WERI-Rb-1 (cell line): ENCODE measurements at regions not wholly inside any gene's neighbourhood (a gene's known extent, or its start where the extent isn't known, plus 50 kb on each side); places are given as distances from the start of the nearest gene placed in this dataset.

Experiments used
- DNase-seq: peaks from one replicate; pipeline ENCODE4 v3.0.0-alpha.2; 2020
- H3K27ac ChIP-seq: fragments of 250-450 bp; sonication (Bioruptor Pico); 2 replicates; pipeline ENCODE4 v1.5.1; 2020; ENCODE audit warnings: mild to moderate bottlenecking, moderate library complexity
- H3K27me3 ChIP-seq: fragments of 250-450 bp; sonication (Bioruptor Pico); 2 replicates; pipeline ENCODE4 v1.5.1; 2021; ENCODE audit warnings: mild to moderate bottlenecking, low read depth, moderate library complexity; ENCODE audit not compliant: insufficient read depth, severe bottlenecking
- H3K36me3 ChIP-seq: fragments of 250-450 bp; sonication (Bioruptor Pico); 2 replicates; pipeline ENCODE4 v1.5.1; 2020; ENCODE audit warnings: mild to moderate bottlenecking, moderate library complexity
- H3K4me3 ChIP-seq: 2 replicates; pipeline ENCODE4 v1.5.1; 2011; ENCODE audit warnings: low read depth, mild to moderate bottlenecking, control low read depth, low read length
- H3K9me3 ChIP-seq: fragments of 250-450 bp; sonication (Bioruptor Pico); 2 replicates; pipeline ENCODE4 v1.5.1; 2021; ENCODE audit warnings: mild to moderate bottlenecking, moderate library complexity; ENCODE audit not compliant: severe bottlenecking
- TF ChIP-seq, protein P1 (sequence below): IDR thresholded peaks from 2 replicates; pipeline ENCODE4 v1.5.1; 2011; ENCODE audit warnings: low read depth, mild to moderate bottlenecking, control low read depth, inconsistent platforms, low read length

DNA sequence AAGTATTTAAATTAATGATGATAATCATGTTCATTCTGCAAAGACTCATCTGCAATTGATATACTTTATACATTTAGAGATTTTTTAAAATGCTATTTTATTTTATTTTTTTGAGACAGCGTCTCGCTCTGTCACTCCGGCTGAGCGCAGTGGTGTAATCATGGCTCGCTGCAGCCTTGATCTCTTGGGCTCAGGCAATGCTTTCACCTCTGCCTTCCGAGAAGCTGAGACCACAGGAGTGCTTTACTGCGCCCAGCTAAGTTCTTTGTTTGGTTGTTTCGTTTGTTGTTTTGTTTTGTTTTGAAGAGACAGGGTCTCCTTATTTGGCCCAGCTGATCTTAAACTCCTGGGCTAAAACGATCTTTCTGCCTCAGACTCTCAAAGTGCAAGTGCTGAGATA lies 1541.0 kb downstream of the PCDH7 start:
- Histone ChIP-seq H3K27ac (no peak overlapping the region), H3K27me3 (no peaks in the 10 kb centered on the region), H3K9me3 (no peaks in the 10 kb centered on the region), H3K36me3 (no peaks in the 10 kb centered on the region), H3K4me3 (no peak overlapping the region)
- TF ChIP-seq, protein P1, sequence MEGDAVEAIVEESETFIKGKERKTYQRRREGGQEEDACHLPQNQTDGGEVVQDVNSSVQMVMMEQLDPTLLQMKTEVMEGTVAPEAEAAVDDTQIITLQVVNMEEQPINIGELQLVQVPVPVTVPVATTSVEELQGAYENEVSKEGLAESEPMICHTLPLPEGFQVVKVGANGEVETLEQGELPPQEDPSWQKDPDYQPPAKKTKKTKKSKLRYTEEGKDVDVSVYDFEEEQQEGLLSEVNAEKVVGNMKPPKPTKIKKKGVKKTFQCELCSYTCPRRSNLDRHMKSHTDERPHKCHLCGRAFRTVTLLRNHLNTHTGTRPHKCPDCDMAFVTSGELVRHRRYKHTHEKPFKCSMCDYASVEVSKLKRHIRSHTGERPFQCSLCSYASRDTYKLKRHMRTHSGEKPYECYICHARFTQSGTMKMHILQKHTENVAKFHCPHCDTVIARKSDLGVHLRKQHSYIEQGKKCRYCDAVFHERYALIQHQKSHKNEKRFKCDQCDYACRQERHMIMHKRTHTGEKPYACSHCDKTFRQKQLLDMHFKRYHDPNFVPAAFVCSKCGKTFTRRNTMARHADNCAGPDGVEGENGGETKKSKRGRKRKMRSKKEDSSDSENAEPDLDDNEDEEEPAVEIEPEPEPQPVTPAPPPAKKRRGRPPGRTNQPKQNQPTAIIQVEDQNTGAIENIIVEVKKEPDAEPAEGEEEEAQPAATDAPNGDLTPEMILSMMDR: no peak
- DNase-seq: no peak

DNA sequence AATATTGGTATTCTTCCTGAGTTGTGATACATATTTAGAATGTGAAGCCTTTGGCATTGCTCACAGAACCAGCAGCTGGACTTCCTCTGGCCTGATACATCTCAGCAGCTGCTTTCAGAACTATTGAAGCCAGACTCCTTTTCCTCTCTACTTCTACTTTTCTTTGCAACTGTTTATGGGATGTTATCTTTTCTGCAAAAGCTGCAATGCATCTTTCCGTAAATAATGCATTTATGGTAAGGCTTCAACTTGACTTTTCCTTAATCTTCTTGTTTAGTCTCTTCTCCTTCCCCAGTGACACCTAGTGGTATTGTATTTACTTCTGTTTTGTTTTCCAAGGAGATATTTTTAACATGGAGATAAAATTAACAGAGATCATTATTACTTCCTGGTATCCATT lies 1548.7 kb downstream of the PCDH7 start:
- Histone ChIP-seq H3K9me3 (no peaks in the 10 kb centered on the region), H3K36me3 (no peaks in the 10 kb centered on the region), H3K27me3 (no peaks in the 10 kb centered on the region), H3K27ac (no peak overlapping the region), H3K4me3 (no peak overlapping the region)
- TF ChIP-seq, protein P1: no peak
- no peak for DNase-seq

DNA sequence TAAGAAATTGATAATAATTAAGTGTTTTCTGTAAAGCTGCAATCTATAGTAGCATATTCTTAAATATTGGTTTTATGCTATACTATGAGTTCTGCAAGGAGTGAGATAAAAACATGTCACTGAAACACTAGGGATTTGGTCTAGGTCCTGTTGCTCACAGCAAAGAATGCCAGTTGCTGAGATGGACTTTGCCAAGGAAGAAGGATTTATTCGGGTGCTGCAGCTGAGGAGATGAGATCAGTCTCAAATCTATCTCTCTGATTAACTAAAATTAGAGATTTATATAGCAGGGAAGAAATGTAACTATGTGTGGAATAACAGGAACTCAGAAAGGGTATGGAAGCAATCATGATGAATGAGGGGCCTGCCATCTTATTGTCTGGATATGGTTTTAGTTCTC lies 1569.9 kb downstream of the PCDH7 start:
- Histone ChIP-seq H3K27ac (no peak overlapping the region), H3K4me3 (no peak overlapping the region), H3K36me3 (no peaks in the 10 kb centered on the region), H3K9me3 (no peaks in the 10 kb centered on the region), H3K27me3 (no peaks in the 10 kb centered on the region)
- TF ChIP-seq, protein P1: no peak
- no peak for DNase-seq

DNA sequence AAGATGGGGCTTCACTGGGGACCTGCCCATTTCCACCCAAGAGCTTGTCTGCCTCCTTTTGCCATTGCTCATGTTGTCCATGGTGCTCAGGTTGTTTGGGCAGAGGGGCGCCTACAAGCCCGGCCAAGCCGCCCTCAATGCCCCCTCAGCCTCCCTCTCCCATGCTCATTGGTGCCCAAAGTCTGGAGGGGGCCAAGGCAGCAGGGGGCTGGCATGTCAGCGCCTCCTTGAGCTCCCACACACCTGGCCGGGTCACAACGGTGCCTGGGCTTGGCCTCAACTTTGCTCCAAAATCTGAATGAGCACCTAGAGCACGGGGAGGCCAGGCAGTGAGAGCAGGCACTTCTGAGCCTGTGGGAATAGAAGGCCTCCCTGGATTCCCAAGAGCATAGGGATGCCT lies 1598.8 kb downstream of the PCDH7 start:
- no peak for DNase-seq
- no peak overlapping the region for H3K27ac ChIP-seq
- TF ChIP-seq, protein P1: no peak
- H3K4me3 ChIP-seq: no peak overlapping the region
- H3K27me3 ChIP-seq: no peaks in the 10 kb centered on the region
- H3K36me3 ChIP-seq: no peaks in the 10 kb centered on the region
- peaks cover 2% of the 10 kb centered on the region for H3K9me3 ChIP-seq

DNA sequence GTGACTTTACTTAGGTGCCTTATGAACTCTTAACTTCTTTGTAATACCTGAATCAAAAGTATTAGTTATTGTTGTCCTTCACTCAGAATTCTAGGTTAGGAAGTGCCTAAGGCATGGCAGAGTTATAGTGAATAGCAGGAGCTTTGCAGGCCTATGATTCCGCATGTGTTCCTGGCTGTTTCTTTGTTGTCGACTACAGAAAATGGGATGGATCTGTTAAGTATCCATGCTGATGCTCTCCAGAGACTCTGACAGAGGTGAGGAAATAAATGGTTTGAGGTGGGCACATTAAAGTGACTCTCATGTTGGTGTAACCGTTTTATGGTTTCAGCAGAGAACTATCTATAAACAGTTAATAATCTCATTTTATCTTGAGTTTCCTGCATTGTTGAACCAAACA lies 1601.3 kb downstream of the PCDH7 start:
- Histone ChIP-seq H3K27ac (no peak overlapping the region), H3K27me3 (no peaks in the 10 kb centered on the region), H3K4me3 (no peak overlapping the region), H3K36me3 (no peaks in the 10 kb centered on the region), H3K9me3 (peaks cover 2% of the 10 kb centered on the region)
- TF ChIP-seq, protein P1: no peak
- DNase-seq: no peak

DNA sequence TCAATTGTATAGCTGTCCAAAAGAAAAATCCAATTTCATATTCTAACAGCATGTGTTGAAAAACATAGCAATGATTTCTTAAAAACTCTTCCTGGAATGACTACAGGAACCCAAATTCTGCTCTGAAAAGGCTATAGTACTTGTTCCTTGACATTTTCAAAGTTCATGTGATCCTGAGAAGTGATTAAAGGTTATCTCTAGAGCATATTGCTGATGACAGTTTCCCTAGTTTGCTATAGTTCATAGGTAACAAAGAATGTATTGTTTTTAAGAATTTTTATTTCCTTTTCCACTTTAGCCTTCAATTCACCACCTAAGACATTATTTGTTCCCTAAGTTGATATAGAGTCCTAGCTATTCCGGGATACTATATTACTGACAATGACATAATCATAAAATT lies 1614.6 kb downstream of the PCDH7 start:
- TF ChIP-seq, protein P1: no peak
- no peak overlapping the region for H3K4me3 ChIP-seq
- H3K27ac ChIP-seq: no peak overlapping the region
- no peaks in the 10 kb centered on the region for H3K27me3 ChIP-seq
- no peaks in the 10 kb centered on the region for H3K36me3 ChIP-seq
- no peaks in the 10 kb centered on the region for H3K9me3 ChIP-seq
- no peak for DNase-seq
